Superior temporal gyrus (tissue), 1 donor: ENCODE measurements at regions not wholly inside any gene's neighbourhood (a gene's known extent, or its start where the extent isn't known, plus 50 kb on each side); places are given as distances from the start of the nearest gene placed in this dataset.

Experiments
- DNase-seq: peaks from one replicate; pipeline ENCODE4 v3.0.0-alpha.2; 2016; ENCODE audit errors: extremely low spot score

DNA sequence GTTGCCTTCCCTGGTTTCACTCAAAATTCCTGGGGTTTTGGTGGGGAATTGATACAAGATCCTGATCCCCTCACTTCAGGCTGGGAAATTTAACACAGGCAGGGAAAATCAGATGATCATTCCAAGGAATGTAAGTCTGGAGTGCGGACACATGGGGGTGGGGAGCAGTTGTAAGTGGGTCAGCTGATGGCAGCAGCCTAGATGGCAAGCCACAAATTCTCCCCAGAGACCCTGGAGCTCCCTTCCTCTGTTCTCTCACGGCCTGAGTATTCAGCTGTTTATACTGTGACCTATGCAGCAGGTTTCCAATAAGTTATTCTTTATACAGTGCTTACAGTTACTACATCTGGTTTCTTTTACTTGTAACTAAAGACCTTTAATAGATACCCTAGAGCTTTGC is 144.9 kb downstream of the SH3BGRL2 start:
- no peak for DNase-seq

DNA sequence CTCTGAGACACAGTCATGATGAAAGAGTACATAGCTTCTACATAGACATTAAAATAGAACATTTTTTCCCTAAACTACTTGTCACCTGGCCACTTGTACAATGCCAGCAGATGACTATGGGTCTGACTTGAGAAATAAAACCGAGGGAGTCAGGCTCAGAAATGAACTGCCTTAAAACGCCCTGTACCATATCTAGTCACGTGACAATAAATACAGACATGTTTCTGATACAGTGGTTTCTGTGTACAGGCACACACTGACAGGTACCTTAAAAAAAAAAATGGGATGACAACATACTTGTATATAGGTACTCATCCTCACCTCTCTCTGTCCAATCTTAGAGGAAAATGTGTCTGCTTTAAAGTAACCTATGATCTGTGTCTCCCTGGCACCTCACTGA is 144.1 kb downstream of the SH3BGRL2 start:
- DNase-seq, result no peak

DNA sequence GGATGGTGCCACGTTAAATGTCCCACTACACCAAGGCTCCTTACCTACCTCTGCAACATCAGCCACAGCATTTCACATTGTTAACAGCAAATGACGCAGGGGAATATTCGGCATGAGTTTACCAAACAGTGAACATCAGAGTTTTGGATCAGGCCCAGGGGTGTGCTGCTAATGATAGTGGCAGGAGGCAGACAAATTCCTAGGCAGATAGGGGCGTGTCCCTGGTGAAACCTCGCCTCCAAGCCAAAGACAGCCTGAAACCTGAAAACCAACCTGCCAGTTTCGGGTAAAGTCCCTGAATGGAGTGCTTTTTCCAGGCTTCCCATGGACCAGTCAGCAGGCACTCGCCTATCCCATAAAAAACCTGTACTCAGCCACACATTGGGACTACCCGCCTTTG is 133.6 kb downstream of the SH3BGRL2 start:
- DNase-seq, result no peak

DNA sequence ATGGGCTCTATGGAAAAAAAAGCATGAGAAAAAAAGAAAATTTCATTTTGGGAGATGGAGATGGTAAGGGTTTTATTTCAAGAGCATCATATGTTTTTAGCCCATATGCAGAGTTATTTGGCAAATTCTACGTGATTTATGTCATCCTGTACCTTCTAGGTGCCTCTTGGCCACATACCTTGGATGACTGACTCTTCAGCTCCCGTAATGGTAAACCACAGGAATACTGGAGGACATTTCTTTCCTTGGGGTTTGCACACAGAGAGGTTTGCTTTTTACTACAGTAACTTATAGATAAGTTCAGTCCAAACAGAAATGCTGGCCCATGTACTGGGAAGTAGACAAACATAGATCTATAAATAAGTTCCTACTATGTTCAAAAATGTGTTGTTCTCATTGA is 132.2 kb downstream of the SH3BGRL2 start:
- DNase-seq, result no peak

DNA sequence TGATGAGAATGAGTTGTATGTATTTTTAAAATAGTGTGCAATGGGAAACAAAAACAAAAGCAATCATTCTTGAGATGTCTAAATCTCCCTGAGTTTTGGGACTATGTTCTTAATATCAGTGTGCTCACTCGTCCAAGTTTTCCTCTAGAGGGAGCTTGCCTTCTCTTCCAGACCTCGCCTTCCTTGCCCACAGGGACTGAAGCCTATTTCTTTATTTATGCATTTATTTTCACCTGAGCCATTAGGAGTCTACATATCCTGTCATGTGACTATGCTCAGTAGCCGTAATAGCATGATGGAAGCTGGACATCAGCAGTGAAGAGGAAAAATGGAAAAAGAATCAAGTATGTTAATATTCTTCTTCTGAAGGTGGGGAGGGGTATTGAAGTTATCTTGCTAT is 131.2 kb downstream of the SH3BGRL2 start:
- DNase-seq, result no peak

DNA sequence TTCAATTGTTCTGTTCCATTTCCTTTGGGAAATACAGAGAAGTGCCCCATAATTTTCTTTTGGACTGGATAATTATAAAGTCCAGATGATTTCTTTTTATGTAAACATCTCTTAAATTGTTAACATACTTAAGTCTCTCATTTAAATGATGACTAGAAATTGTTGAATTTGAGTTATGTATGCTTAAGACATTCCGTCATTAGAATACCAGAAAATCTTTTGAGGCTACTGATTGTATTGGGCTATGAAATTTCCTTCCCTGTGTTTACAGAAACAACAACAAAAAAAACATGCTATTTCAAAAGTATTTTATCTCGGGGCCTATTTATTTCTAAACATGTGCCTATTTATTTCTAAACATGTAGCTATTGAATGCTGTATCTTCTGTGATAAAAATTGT is 125.4 kb downstream of the SH3BGRL2 start:
- no peak for DNase-seq

DNA sequence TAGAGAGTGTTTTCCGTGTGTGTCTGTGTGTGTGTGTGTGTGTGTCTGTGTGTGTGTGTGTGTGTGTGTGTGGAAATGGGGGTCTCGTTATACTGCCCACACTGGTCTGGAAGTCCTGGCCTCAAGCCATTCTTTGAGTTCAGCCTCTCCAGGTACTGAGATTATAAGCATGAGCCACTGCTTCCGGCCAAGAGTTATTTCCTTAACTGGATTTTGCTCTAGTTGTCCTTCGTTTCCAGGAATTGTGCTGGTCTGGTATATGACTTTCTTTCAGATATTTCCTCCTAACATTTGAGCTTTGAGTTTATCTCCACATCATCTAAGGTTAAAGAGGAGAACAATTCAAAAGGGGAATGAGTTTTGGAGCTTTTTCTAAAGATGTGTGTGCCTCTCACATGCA is 124.8 kb downstream of the SH3BGRL2 start:
- no peak for DNase-seq
